Tibial artery (tissue), 4 donors: ENCODE measurements at regions not wholly inside any gene's neighbourhood (a gene's known extent, or its start where the extent isn't known, plus 50 kb on each side); places are given as distances from the start of the nearest gene placed in this dataset.

Source experiments
- DNase-seq, 2 donors: peaks; one replicate each; pipeline ENCODE4 v3.0.0-alpha.2; 2019
- H3K27ac ChIP-seq, 2 donors: fragments of 200-600 bp; sonication (generic) in 1 of 2; 1 replicate in 1 of 2; 2 replicates in 1 of 2; pipeline ENCODE4 v1.5.1; 2018 to 2019; ENCODE audit warnings: mild to moderate bottlenecking in 1 of 2
- H3K27me3 ChIP-seq, 2 donors: fragments of 200-600 bp; sonication (generic) in 1 of 2; one replicate each; pipeline versions ENCODE4 v1.5.1 to v1.6.0; 2016 to 2019
- H3K36me3 ChIP-seq, 3 donors: fragments of 200-600 bp; sonication (generic) in 2 of 3; one replicate each; pipeline ENCODE4 v1.5.1; 2016 to 2019; ENCODE audit warnings: mild to moderate bottlenecking in 2 of 3
- H3K4me1 ChIP-seq, 4 donors: fragments of 200-600 bp; sonication (generic) in 2 of 4; 1 replicate in 3 of 4; 2 replicates in 1 of 4; pipeline ENCODE4 v1.5.1; 2016 to 2019
- H3K4me3 ChIP-seq, 2 donors: fragments of 200-600 bp; sonication (generic) in 1 of 2; 1 replicate in 1 of 2; 2 replicates in 1 of 2; pipeline ENCODE4 v1.5.1; 2018 to 2019; ENCODE audit warnings: mild to moderate bottlenecking in 2 of 2
- H3K9me3 ChIP-seq, 3 donors: fragments of 200-600 bp; sonication (generic) in 1 of 3; one replicate each; pipeline ENCODE4 v1.5.1; 2016 to 2019
- CTCF ChIP-seq, 2 experiments: fragments of 200-600 bp in 1 of 2; fragments of 450-650 bp in 1 of 2; IDR thresholded peaks; one replicate each; pipeline ENCODE4 v1.5.1; 2017 to 2019; ENCODE audit warnings: antibody characterized with exemption in 2 of 2, mild to moderate bottlenecking in 1 of 2, moderate library complexity in 1 of 2
- intact Hi-C: fragments of 100-400 bp; cut with DNase I; formaldehyde crosslinking; loops from one replicate; pipeline ENCODE4 v1.15.0; 2023; ENCODE audit warnings: low total_unique reads

- Histone ChIP-seq H3K27me3 (no peaks in the 10 kb centered on the region), H3K9me3 (no peaks in the 10 kb centered on the region), H3K36me3 (no peaks in the 10 kb centered on the region), H3K4me3 (no peak overlapping the region), H3K4me1 (no peaks in the 10 kb centered on the region), H3K27ac (no peak overlapping the region)
- intact Hi-C loops, result no loop called here
- TF ChIP-seq CTCF (IDR thresholded peaks at IDR 0.05), result no peak
- DNase-seq, result no peak
Observed at GRCh38 chr2:147223553-147224060, 621.2 kb upstream of the ACVR2A start.

GRCh38 chr2:147223119-147223518 lies 621.7 kb upstream of the ACVR2A start:
- H3K4me3 ChIP-seq, result no peak overlapping the region
- intact Hi-C loops, result no loop called here
- TF ChIP-seq CTCF (IDR thresholded peaks at IDR 0.05), result no peak
- DNase-seq, result no peak
- no peak overlapping the region for H3K27ac ChIP-seq
- H3K36me3 ChIP-seq, result no peaks in the 10 kb centered on the region
- H3K9me3 ChIP-seq, result no peaks in the 10 kb centered on the region
- no peaks in the 10 kb centered on the region for H3K27me3 ChIP-seq
- H3K4me1 ChIP-seq, result no peaks in the 10 kb centered on the region

GRCh38 chr2:147222506-147222905 lies 622.3 kb upstream of the ACVR2A start:
- Histone ChIP-seq H3K27ac (no peak overlapping the region), H3K9me3 (no peaks in the 10 kb centered on the region), H3K4me3 (no peak overlapping the region), H3K36me3 (no peaks in the 10 kb centered on the region), H3K4me1 (no peaks in the 10 kb centered on the region), H3K27me3 (no peaks in the 10 kb centered on the region)
- intact Hi-C loops, result no loop called here
- TF ChIP-seq CTCF (IDR thresholded peaks at IDR 0.05), result no peak
- DNase-seq, result no peak

- no peaks in the 10 kb centered on the region for H3K27me3 ChIP-seq
- H3K4me1 ChIP-seq, result no peaks in the 10 kb centered on the region
- no peak for TF ChIP-seq CTCF (IDR thresholded peaks at IDR 0.05)
- no peak overlapping the region for H3K4me3 ChIP-seq
- no peaks in the 10 kb centered on the region for H3K36me3 ChIP-seq
- H3K9me3 ChIP-seq, result peaks cover 0 to 4% (median 0%) of the 10 kb centered on the region in 3 donors
- no peak for DNase-seq
- intact Hi-C loops, result no loop called here
- no peak overlapping the region for H3K27ac ChIP-seq
Observed at GRCh38 chr2:147214914-147215313, 629.9 kb upstream of the ACVR2A start.

- no peak overlapping the region for H3K4me3 ChIP-seq
- peaks cover 0 to 10% (median 6%) of the 10 kb centered on the region in 3 donors for H3K9me3 ChIP-seq
- no peak overlapping the region for H3K27ac ChIP-seq
- no peaks in the 10 kb centered on the region for H3K36me3 ChIP-seq
- intact Hi-C loops, result no loop called here
- H3K4me1 ChIP-seq, result no peaks in the 10 kb centered on the region
- no peaks in the 10 kb centered on the region for H3K27me3 ChIP-seq
- no peak for DNase-seq
- no peak for TF ChIP-seq CTCF (IDR thresholded peaks at IDR 0.05)
Observed at GRCh38 chr2:147211484-147211883, 633.3 kb upstream of the ACVR2A start.

GRCh38 chr2:147204102-147204501 lies 640.7 kb upstream of the ACVR2A start:
- Histone ChIP-seq H3K4me1 (no peaks in the 10 kb centered on the region), H3K36me3 (no peaks in the 10 kb centered on the region), H3K4me3 (no peak overlapping the region), H3K27me3 (no peaks in the 10 kb centered on the region), H3K27ac (no peak overlapping the region), H3K9me3 (peaks cover 0 to 17% (median 13%) of the 10 kb centered on the region in 3 donors)
- DNase-seq, result no peak
- intact Hi-C loops, result no loop called here
- no peak for TF ChIP-seq CTCF (IDR thresholded peaks at IDR 0.05)
